HEK293T (cell line): ENCODE measurements at regions not wholly inside any gene's neighbourhood (a gene's known extent, or its start where the extent isn't known, plus 50 kb on each side); places are given as distances from the start of the nearest gene placed in this dataset.

ENCODE experiments used
- BHLHE40 ChIP-seq: fragments of 450-650 bp; IDR thresholded peaks from 2 replicates; pipeline ENCODE4 v1.6.1; 2016; ENCODE audit warnings: mild to moderate bottlenecking, moderate library complexity, borderline replicate concordance
- FOXA1 ChIP-seq: fragments of 450-650 bp; IDR thresholded peaks from 2 replicates; pipeline ENCODE4 v1.6.1; 2016; ENCODE audit warnings: mild to moderate bottlenecking
- FOXM1 ChIP-seq: fragments of 450-650 bp; IDR thresholded peaks from 2 replicates; pipeline ENCODE4 v1.6.1; 2017; ENCODE audit warnings: mild to moderate bottlenecking, borderline replicate concordance
- L3MBTL2 ChIP-seq: fragments of 450-650 bp; conservative IDR thresholded peaks from 2 replicates; pipeline ENCODE4 v1.6.1; 2016; ENCODE audit warnings: mild to moderate bottlenecking
- NFRKB ChIP-seq: fragments of 450-650 bp; IDR thresholded peaks from 2 replicates; pipeline ENCODE4 v1.6.1; 2016; ENCODE audit warnings: mild to moderate bottlenecking, moderate library complexity

- TF ChIP-seq FOXM1 (no peak), L3MBTL2 (no peak), FOXA1 (no peak), BHLHE40 (no peak), NFRKB (no peak)
Measured at GRCh38 chr3:194035406-194036138, 100.4 kb upstream of the HES1 start.
